Mucosa of descending colon (tissue), 3 donors: ENCODE measurements at regions not wholly inside any gene's neighbourhood (a gene's known extent, or its start where the extent isn't known, plus 50 kb on each side); places are given as distances from the start of the nearest gene placed in this dataset.
A peak's percentile ranks its signal among the peaks of the same experiment; 100 is the strongest.

Experiments used
- ATAC-seq: fragments of 200-7000 bp; cut with Tn5 transposase; one replicate; pipeline ENCODE4 v1.9.1; 2020; ENCODE audit warnings: mild to moderate bottlenecking, moderate library complexity
- DNase-seq, 3 donors: peaks; one replicate each; pipeline ENCODE4 v3.0.0-alpha.2; 2020
- H3K36me3 ChIP-seq: fragments of 200-600 bp; one replicate; pipeline ENCODE4 v1.8.0; 2021; ENCODE audit warnings: low read depth, mild to moderate bottlenecking
- H3K4me1 ChIP-seq: fragments of 200-600 bp; one replicate; pipeline ENCODE4 v1.8.0; 2021; ENCODE audit warnings: low read depth, mild to moderate bottlenecking
- H3K4me3 ChIP-seq: fragments of 200-600 bp; one replicate; pipeline ENCODE4 v1.8.0; 2021; ENCODE audit warnings: mild to moderate bottlenecking
- H3K9me3 ChIP-seq: fragments of 200-600 bp; one replicate; pipeline ENCODE4 v1.8.0; 2021; ENCODE audit warnings: mild to moderate bottlenecking
- intact Hi-C, 2 donors: fragments of 100-400 bp; cut with DNase I in 1 of 2; cut with micrococcal nuclease in 1 of 2; formaldehyde crosslinking; loops; one replicate each; pipeline versions ENCODE4 v1.11.0 to v1.11.1; 2022; cut with DNase I, micrococcal nuclease
- TF ChIP-seq, protein P1 (sequence below): fragments of 200-600 bp; IDR thresholded peaks from one replicate; pipeline ENCODE4 v1.8.0; 2022; ENCODE audit warnings: antibody characterized with exemption, mild to moderate bottlenecking
- donor health status: DM: no; HTN: no; CAD: no; lungs with moderate emphysema.
- donor health status: DM: no; HTN: no; CAD: no.
- donor health status: DM: no; HTN: yes; CAD: no.

DNA sequence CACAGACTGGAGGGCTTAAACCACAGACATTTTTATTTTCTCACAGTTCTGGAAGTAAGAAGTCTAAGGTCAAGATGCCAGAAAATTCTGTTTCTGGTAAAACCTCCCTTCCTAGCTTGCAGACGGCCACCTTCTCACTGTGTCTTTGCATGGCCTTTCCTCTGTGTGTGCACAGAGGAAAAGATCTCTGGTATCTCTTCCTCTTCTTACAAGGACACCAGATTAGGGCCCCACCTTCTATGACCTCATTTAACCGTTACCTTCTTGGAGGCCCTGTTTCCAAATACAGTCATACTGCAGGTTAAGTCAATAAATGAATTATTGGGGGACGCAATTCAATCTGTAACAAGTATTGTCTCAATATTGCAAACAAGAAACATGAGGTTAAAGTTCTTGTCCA, 63.0 kb upstream of the PRDX6 start:
- DNase-seq, result no peak
- no peaks in the 10 kb centered on the region for H3K4me1 ChIP-seq
- TF ChIP-seq, protein P1, sequence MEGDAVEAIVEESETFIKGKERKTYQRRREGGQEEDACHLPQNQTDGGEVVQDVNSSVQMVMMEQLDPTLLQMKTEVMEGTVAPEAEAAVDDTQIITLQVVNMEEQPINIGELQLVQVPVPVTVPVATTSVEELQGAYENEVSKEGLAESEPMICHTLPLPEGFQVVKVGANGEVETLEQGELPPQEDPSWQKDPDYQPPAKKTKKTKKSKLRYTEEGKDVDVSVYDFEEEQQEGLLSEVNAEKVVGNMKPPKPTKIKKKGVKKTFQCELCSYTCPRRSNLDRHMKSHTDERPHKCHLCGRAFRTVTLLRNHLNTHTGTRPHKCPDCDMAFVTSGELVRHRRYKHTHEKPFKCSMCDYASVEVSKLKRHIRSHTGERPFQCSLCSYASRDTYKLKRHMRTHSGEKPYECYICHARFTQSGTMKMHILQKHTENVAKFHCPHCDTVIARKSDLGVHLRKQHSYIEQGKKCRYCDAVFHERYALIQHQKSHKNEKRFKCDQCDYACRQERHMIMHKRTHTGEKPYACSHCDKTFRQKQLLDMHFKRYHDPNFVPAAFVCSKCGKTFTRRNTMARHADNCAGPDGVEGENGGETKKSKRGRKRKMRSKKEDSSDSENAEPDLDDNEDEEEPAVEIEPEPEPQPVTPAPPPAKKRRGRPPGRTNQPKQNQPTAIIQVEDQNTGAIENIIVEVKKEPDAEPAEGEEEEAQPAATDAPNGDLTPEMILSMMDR, result no peak
- intact Hi-C loops, result no loop called here
- H3K36me3 ChIP-seq, result no peaks in the 10 kb centered on the region
- ATAC-seq, result peak; percentile 56
- H3K9me3 ChIP-seq, result no peaks in the 10 kb centered on the region
- H3K4me3 ChIP-seq, result no peak overlapping the region

DNA sequence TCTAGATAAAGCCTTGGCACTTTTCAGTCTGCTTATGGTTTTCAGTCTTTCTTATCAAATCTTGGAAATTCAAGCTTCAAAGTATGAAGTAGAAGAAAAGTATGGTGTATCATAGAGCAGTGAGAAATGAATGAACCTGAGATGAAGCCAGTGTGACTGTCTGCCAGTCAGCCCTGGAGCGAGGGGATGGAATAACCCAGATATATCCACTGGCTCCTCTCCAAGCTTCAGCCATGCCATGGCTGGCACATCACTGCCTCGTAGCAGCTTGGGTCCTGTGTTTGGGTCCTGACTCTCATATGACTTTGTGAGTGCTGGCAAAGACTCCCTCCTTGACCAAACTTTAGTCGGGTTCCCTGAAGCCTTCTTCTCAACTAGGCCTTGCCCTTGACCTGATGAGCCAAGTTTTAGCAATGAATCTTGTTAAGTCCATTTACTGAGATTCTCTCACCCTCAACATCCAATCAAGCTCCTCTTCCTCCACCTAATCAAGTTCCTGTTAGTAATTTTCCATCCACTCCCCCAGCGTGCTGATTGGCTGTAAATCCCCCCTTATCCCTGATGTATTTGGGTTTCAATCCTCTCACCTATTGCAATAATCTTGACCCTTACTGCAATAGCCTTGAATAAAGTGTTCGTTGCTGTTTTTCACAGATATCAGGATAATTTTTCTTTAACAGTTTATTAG, 62.5 kb upstream of the PRDX6 start:
- Histone ChIP-seq H3K4me3 (no peak overlapping the region), H3K9me3 (no peaks in the 10 kb centered on the region), H3K36me3 (no peaks in the 10 kb centered on the region), H3K4me1 (no peaks in the 10 kb centered on the region)
- DNase-seq (no peak), ATAC-seq (no peak)
- intact Hi-C loops, result no loop called here
- TF ChIP-seq, protein P1, result no peak

DNA sequence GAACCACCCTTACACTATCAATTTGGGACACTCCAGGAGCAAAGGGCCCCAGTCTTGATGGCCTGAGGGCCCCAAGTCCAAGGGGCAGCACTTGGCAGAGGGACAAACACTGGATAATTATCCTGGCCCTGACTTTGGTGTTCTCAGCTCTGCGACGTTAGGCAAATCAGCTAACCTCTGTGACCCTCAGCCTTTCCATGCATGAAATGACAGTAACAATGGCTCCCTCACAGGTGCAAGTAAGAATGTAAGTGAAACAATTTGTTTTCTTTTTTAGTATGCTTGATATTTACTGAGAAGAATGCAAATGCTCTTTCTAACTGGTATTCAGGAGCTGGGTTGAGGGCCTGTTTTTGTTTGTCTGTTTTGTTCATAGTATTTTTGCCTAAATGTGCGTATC, 61.6 kb upstream of the PRDX6 start:
- ATAC-seq, result no peak
- DNase-seq, result no peak
- Histone ChIP-seq H3K4me3 (no peak overlapping the region), H3K36me3 (no peaks in the 10 kb centered on the region), H3K4me1 (no peaks in the 10 kb centered on the region), H3K9me3 (no peaks in the 10 kb centered on the region)
- intact Hi-C loops, result no loop called here
- TF ChIP-seq, protein P1, result no peak

DNA sequence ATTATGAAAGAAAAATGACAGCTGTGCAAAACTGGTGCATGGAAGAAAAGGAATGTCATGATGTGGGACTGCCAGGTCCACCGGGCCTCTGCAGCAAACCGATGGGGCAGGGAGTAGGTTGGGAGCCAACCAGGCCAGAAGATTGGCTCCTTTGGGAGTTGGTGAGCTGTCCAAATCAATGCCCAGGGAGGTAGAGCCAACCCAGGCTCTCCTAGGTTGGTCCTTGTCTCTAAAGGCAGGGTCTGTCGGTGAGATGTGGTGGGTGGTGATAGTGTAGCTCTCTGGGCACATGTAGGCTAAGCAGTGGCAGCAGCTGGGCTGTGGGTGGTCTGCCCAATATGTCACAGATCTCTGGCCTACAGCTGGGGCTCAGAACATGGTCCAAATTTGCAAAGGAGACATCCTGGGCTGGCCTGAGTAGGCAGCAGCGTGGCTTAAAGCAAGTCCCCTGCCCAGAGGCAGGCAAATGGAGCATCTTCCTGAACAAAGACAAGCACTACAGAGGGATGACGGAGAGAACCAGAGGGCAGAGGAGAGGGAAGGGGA, 61.2 kb upstream of the PRDX6 start:
- ATAC-seq (no peak), DNase-seq (no peak)
- intact Hi-C loops, result no loop called here
- H3K9me3 ChIP-seq, result no peaks in the 10 kb centered on the region
- H3K4me3 ChIP-seq, result no peak overlapping the region
- TF ChIP-seq, protein P1, result no peak
- H3K4me1 ChIP-seq, result no peaks in the 10 kb centered on the region
- no peaks in the 10 kb centered on the region for H3K36me3 ChIP-seq

DNA sequence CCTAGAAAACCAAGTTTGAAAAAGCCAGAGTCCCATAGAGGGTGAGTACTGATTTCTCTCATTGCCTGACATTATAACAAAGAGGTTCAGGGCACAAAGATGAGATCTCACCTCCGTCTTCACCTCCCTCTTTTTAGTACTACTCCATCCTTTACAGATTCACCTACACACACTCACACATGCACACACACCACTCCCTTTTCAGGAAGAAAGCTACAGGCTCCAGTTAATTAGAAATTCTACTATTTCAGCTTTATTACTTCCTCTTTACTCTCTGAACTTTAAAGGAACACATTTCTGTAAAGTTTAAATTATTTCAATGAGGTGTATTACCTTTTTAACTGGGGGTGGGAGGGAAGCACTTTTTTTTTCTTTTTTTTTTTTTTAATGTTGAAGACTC, 59.6 kb upstream of the PRDX6 start:
- ATAC-seq, result peak; percentile 45
- no peak overlapping the region for H3K4me3 ChIP-seq
- no peaks in the 10 kb centered on the region for H3K9me3 ChIP-seq
- TF ChIP-seq, protein P1, result no peak
- H3K4me1 ChIP-seq, result no peaks in the 10 kb centered on the region
- DNase-seq, result no peak
- no peaks in the 10 kb centered on the region for H3K36me3 ChIP-seq
- intact Hi-C loops, result no loop called here
